ENCODE measurements at regions not wholly inside any gene's neighbourhood (a gene's known extent, or its start where the extent isn't known, plus 50 kb on each side); places are given as distances from the start of the nearest gene placed in this dataset.

DNA sequence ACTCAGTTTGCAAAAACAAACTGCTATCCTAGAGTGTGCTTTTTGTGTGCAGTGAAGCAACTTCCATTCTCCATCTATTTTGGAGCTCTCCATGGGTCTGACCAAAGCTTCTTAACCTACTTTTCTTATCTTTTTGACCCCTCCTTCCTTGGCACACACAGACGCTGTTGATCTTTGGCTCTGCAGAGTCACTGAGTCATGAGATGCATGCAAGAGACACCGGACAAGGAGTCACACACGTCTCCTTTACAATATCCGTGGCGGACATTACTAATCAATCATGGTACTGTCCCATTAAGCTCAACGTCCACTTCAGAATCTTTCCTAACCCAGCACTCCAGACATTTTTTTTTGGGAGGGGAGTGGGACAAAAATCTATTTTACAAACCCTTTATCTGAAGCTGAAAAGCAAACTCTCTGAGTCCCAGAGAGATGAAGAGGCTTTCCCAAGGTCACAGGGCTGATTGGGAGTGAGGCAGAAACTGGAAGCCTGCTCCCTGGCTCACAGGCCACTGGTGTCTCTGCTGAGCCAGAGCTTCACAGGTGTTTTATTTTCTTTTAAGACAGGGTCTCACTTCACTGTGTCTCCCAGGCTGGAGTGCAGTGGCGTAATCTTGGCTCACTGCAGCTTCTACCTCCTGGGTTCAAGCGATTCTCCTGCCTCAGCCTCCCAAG is 165.8 kb upstream of the SYT13 start:
- Histone ChIP-seq H3K4me3 (no peak overlapping the region), H3K27ac (no peak overlapping the region), H3K9me3 (no peaks in the 10 kb centered on the region), H3K27me3 (no peaks in the 10 kb centered on the region), H3K36me3 (no peaks in the 10 kb centered on the region), H3K4me1 (no peaks in the 10 kb centered on the region)
- TF ChIP-seq, protein P1, sequence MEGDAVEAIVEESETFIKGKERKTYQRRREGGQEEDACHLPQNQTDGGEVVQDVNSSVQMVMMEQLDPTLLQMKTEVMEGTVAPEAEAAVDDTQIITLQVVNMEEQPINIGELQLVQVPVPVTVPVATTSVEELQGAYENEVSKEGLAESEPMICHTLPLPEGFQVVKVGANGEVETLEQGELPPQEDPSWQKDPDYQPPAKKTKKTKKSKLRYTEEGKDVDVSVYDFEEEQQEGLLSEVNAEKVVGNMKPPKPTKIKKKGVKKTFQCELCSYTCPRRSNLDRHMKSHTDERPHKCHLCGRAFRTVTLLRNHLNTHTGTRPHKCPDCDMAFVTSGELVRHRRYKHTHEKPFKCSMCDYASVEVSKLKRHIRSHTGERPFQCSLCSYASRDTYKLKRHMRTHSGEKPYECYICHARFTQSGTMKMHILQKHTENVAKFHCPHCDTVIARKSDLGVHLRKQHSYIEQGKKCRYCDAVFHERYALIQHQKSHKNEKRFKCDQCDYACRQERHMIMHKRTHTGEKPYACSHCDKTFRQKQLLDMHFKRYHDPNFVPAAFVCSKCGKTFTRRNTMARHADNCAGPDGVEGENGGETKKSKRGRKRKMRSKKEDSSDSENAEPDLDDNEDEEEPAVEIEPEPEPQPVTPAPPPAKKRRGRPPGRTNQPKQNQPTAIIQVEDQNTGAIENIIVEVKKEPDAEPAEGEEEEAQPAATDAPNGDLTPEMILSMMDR (IDR thresholded peaks at IDR 0.05), result no peak
- intact Hi-C loops (cut with DNase I; ENCODE audit: low total_unique reads), result no loop called here
- DNase-seq, result no peak

DNA sequence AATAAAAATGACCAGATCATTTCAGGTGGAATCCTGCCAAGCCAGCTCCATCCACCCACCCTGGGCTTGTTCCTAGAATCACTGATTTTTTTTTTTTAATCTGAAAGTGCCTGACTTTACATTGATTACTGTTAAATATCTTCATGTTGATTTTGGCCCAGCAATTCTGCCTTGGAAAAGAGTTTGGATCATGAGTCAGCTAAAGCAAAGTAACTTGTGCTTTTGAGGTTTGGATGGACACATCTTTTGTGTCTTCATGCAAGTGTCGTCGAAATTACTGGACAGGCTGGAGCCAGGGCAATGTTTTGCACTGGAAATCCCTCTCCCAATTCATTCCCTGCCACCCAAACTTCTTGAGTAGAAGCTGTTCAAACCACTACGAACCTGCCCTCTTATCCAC is 164.0 kb upstream of the SYT13 start:
- Histone ChIP-seq H3K4me1 (no peaks in the 10 kb centered on the region), H3K27ac (no peak overlapping the region), H3K27me3 (no peaks in the 10 kb centered on the region), H3K36me3 (no peaks in the 10 kb centered on the region), H3K9me3 (no peaks in the 10 kb centered on the region), H3K4me3 (no peak overlapping the region)
- no peak for DNase-seq
- TF ChIP-seq, protein P1 (IDR thresholded peaks at IDR 0.05), result no peak
- no peak for TF ChIP-seq POLR2A (IDR thresholded peaks at IDR 0.05)
- intact Hi-C loops (cut with DNase I; ENCODE audit: low total_unique reads), result no loop called here

DNA sequence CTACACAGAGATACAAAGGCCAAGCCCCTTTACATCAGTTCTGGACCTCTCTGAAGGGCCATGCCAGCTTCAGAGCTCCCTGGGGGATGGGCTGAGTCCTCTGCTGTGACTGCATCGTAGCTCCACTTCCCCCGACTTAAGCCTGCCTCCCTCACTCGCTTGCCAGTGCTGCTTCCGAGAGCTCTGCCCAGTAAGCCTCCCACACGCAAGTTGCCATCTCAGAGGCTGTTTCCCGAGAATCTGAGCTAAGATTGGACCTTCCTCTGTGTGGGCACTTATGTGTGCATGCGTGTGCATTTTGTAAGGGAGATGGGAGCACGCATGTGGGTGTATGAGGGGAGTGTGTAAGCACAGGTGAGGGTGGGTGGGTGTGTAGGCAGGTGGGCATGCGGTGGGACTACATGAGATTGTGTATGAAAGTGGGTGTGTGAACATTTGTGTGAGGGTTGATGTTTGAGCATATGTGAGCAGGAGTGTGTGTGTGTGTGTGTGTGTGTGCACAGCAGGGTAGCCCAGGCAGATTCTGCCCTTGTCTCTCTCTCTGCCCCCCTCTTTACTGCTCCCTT is 163.0 kb upstream of the SYT13 start:
- intact Hi-C loops (cut with DNase I; ENCODE audit: low total_unique reads), result no loop called here

DNA sequence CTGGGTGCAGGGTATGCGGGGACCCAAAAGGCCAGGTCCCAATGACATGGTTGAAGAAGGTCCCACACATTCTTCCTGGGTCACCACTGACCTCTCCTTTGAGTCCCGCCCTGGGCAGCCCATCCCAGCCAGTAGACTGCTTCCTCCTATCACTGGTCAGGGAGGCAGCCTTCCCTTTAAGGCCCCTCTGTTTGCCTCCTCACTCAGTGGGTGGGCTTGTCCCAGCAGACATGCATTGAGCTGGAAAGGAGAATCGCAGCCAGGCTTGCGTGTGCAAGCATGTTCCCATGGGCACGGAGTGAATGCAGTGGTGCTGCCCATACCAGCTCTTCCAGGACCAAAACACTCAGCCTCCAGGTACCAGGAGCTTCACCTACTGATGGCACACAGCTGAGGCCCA is 162.4 kb upstream of the SYT13 start:
- H3K27me3 ChIP-seq, result no peaks in the 10 kb centered on the region

More for the DNA sequence above, 163.0 kb upstream of the SYT13 start:
- H3K27ac ChIP-seq, result no peak overlapping the region
- DNase-seq, result no peak
- H3K9me3 ChIP-seq, result no peaks in the 10 kb centered on the region
- no peaks in the 10 kb centered on the region for H3K36me3 ChIP-seq
- TF ChIP-seq, protein P1 (IDR thresholded peaks at IDR 0.05), result no peak
- TF ChIP-seq POLR2A (IDR thresholded peaks at IDR 0.05), result no peak
- H3K4me3 ChIP-seq, result no peak overlapping the region
- H3K27me3 ChIP-seq, result no peaks in the 10 kb centered on the region
- no peaks in the 10 kb centered on the region for H3K4me1 ChIP-seq

DNA sequence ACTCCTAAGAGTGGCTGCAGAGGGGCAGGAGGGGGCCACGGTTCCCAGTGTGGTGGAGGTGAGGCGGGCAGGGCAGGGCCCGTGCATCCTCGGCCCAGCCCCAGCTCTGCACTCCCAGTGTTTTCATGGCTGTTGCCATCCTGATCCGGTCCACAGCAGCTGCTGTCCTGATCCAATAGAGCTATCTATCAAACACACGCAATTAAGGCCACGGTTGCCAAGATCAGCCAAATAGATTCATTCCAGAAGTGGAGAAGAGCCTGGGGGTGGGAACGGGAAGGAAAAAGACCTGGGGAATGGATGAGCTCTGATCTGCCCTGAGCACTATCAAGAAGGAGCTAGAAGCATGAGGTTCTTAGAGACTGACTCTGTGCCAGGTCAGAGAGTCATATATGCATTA is 160.9 kb upstream of the SYT13 start:
- no peaks in the 10 kb centered on the region for H3K4me1 ChIP-seq
- intact Hi-C loops (cut with DNase I; ENCODE audit: low total_unique reads), result no loop called here

More for the DNA sequence above, 162.4 kb upstream of the SYT13 start:
- H3K4me3 ChIP-seq, result no peak overlapping the region
- no peaks in the 10 kb centered on the region for H3K36me3 ChIP-seq
- no peak for DNase-seq
- H3K4me1 ChIP-seq, result no peaks in the 10 kb centered on the region
- H3K9me3 ChIP-seq, result no peaks in the 10 kb centered on the region
- no peak for TF ChIP-seq POLR2A (IDR thresholded peaks at IDR 0.05)
- TF ChIP-seq, protein P1 (IDR thresholded peaks at IDR 0.05), result no peak
- intact Hi-C loops (cut with DNase I; ENCODE audit: low total_unique reads), result no loop called here
- no peak overlapping the region for H3K27ac ChIP-seq

More for the DNA sequence above, 160.9 kb upstream of the SYT13 start:
- H3K27ac ChIP-seq, result no peak overlapping the region
- TF ChIP-seq POLR2A (IDR thresholded peaks at IDR 0.05), result no peak
- TF ChIP-seq, protein P1 (IDR thresholded peaks at IDR 0.05), result no peak
- DNase-seq, result no peak
- H3K9me3 ChIP-seq, result no peaks in the 10 kb centered on the region
- no peak overlapping the region for H3K4me3 ChIP-seq
- H3K27me3 ChIP-seq, result no peaks in the 10 kb centered on the region
- H3K36me3 ChIP-seq, result no peaks in the 10 kb centered on the region

Data from uterus (tissue), 3 donors.